T-helper 1 cell treated with Interleukin-12 subunit alpha and Interleukin-12 subunit beta and Interleukin-4 antibody, amounts not matched to agents 30 μg/mL and 1 μg/mL, for 36 hours (primary cell): ENCODE measurements at regions not wholly inside any gene's neighbourhood (a gene's known extent, or its start where the extent isn't known, plus 50 kb on each side); places are given as distances from the start of the nearest gene placed in this dataset.

Experiments used
- H3K27ac Mint-ChIP-seq: one replicate; pipeline ENCODE4 v1.8.0; 2021; ENCODE audit warnings: mild to moderate bottlenecking, mixed read lengths
- H3K27me3 Mint-ChIP-seq: one replicate; pipeline ENCODE4 v1.8.0; 2021; ENCODE audit warnings: low read depth, mixed read lengths
- H3K36me3 Mint-ChIP-seq: one replicate; pipeline ENCODE4 v1.8.0; 2021; ENCODE audit warnings: low read depth, mixed read lengths
- H3K4me1 Mint-ChIP-seq: one replicate; pipeline ENCODE4 v1.8.0; 2021; ENCODE audit warnings: low read depth, mixed read lengths
- H3K4me3 Mint-ChIP-seq: one replicate; pipeline ENCODE4 v1.8.0; 2021; ENCODE audit warnings: mild to moderate bottlenecking, moderate library complexity, mixed read lengths
- H3K9me3 Mint-ChIP-seq: one replicate; pipeline ENCODE4 v1.8.0; 2021; ENCODE audit warnings: mixed read lengths

GRCh38 chr11:104433751-104434150 lies 269.8 kb upstream of the PDGFD start:
- Mint-ChIP-seq H3K4me3 (no peak overlapping the region), H3K36me3 (no peaks in the 10 kb centered on the region), H3K4me1 (no peaks in the 10 kb centered on the region), H3K9me3 (no peaks in the 10 kb centered on the region), H3K27ac (no peak overlapping the region), H3K27me3 (no peaks in the 10 kb centered on the region)

DNA sequence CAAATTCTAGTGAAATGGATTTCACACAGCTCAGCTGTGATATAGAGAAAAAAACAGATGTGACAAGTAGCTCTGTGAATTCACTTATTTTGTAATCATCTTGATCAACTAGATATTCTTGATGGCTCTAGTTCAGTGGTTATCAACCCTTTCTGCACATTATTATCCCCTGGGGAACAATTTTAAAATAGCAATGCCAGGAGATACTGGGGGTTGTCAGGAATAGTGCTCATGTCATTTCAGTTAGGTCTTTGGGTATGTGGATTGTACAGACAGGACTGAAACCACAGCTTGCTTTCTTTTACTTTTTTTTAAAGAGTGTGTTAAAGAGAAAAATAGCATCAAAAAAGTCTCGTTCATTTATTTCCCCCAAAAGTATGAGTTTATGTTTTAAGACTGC lies 269.0 kb upstream of the PDGFD start:
- no peaks in the 10 kb centered on the region for H3K27me3 Mint-ChIP-seq
- no peak overlapping the region for H3K4me3 Mint-ChIP-seq
- no peaks in the 10 kb centered on the region for H3K4me1 Mint-ChIP-seq
- no peaks in the 10 kb centered on the region for H3K36me3 Mint-ChIP-seq
- no peaks in the 10 kb centered on the region for H3K9me3 Mint-ChIP-seq
- no peak overlapping the region for H3K27ac Mint-ChIP-seq

- Mint-ChIP-seq H3K36me3 (no peaks in the 10 kb centered on the region), H3K27me3 (no peaks in the 10 kb centered on the region), H3K4me3 (no peak overlapping the region), H3K4me1 (no peaks in the 10 kb centered on the region), H3K27ac (no peak overlapping the region), H3K9me3 (no peaks in the 10 kb centered on the region)
These were observed 268.6 kb upstream of the PDGFD start for GRCh38 chr11:104432526-104432925.

GRCh38 chr11:104422324-104422944 lies 258.5 kb upstream of the PDGFD start:
- Mint-ChIP-seq H3K4me1 (no peaks in the 10 kb centered on the region), H3K36me3 (no peaks in the 10 kb centered on the region), H3K9me3 (no peaks in the 10 kb centered on the region), H3K27me3 (no peaks in the 10 kb centered on the region), H3K4me3 (no peak overlapping the region), H3K27ac (no peak overlapping the region)

GRCh38 chr11:104410336-104410735 lies 246.4 kb upstream of the PDGFD start:
- Mint-ChIP-seq H3K4me3 (no peak overlapping the region), H3K4me1 (no peaks in the 10 kb centered on the region), H3K9me3 (no peaks in the 10 kb centered on the region), H3K27ac (no peak overlapping the region), H3K27me3 (no peaks in the 10 kb centered on the region), H3K36me3 (no peaks in the 10 kb centered on the region)

DNA sequence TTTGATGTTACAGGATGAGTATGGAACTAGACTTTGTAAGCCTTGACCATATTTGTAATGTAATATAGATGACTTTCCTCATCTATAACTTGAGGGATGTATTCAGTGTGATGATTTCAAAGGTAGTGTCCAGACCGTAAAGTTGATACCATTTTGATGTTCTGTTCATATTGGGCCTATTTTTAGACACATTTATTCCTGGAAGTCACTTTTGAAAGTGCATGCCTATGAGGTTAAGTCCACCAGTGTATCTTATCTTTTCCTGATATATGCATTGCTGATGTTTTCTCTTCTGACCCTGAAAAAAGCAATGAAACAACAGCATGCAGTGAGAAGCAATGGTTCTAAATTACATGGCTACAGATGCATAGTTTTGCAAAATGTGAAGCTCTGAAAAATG lies 244.7 kb upstream of the PDGFD start:
- no peaks in the 10 kb centered on the region for H3K4me1 Mint-ChIP-seq
- no peaks in the 10 kb centered on the region for H3K27me3 Mint-ChIP-seq
- H3K27ac Mint-ChIP-seq, result no peak overlapping the region
- no peak overlapping the region for H3K4me3 Mint-ChIP-seq
- no peaks in the 10 kb centered on the region for H3K9me3 Mint-ChIP-seq
- H3K36me3 Mint-ChIP-seq, result no peaks in the 10 kb centered on the region

GRCh38 chr11:104405277-104405676 lies 241.3 kb upstream of the PDGFD start:
- no peaks in the 10 kb centered on the region for H3K27me3 Mint-ChIP-seq
- no peaks in the 10 kb centered on the region for H3K9me3 Mint-ChIP-seq
- no peak overlapping the region for H3K4me3 Mint-ChIP-seq
- H3K27ac Mint-ChIP-seq, result no peak overlapping the region
- no peaks in the 10 kb centered on the region for H3K4me1 Mint-ChIP-seq
- no peaks in the 10 kb centered on the region for H3K36me3 Mint-ChIP-seq

DNA sequence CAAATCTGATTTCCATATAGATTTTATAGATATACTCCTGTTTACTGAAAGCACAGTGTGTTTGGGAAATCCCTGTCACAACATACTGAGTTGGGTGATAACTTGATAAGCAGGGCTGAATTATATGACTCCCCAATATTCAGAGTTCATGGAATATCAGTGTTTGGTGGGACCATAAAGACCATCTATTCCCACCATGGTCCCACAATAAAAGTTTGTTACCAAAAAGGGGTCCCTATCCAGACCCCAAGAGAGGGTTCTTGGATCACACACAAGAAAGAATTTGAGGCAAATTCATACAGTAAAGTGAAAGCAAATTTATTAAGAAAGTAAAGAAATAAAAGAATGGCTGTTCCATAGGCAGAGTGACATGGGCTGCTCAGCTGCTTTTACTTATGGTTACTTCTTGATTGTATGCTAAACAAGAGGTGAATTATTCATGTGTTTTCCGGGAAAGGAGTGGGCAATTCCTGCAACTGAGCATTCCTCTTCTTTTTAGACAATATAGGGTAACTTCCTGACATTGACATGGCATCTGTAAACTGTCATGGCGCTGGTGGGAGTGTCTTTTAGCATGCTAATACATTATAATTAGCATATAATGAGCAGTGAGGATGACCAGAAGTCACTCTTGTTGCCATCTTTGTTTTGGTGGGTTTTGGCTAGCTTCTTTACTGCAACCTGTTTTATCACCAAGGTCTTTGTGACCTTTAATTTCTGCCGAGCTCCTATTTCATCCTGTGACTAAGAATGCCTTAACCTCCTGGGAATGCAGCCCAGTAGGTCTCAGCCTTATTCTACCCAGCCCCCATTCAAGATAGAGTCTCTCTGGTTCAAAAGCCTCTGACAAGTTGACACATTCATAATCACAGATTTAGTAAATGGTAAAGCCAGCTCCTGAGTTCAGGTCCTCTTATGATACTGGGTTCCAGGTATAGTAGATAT lies 240.6 kb upstream of the PDGFD start:
- Mint-ChIP-seq H3K9me3 (no peaks in the 10 kb centered on the region), H3K4me3 (no peak overlapping the region), H3K27ac (no peak overlapping the region), H3K27me3 (no peaks in the 10 kb centered on the region), H3K36me3 (no peaks in the 10 kb centered on the region), H3K4me1 (no peaks in the 10 kb centered on the region)

DNA sequence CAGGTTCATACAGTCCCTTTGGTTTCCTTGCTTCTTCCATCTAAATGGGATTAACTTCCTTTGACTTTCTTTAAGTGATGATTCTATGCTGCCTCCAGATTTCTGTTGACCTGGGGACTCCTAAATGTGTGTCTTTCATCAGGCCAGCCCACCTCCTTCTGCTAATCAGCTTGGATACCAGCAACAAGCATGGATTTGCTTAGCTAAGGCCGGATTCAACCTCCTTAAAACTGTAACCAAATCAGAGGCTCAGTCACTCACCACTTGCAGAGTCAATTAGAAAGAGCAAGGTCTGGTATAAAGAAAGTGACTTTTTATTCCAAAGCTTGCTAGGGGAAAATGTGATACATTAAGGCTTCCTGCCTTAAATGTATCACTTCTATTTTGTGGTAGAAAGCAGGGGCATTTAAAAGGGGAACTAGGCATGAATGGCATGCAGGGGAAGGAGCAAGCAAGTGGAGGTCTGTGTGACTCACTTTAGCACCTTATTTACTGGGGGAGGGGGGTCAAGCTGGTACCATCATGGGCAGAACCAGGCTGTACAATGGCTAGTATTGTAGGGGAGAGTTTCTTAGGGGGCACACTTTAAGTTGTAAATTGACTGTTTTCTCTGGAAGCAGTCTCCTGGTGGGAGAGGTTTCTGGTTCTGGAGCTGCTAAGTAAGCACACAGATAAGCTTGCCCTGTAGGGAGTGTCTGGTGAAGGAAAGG lies 239.0 kb upstream of the PDGFD start:
- Mint-ChIP-seq H3K27ac (no peak overlapping the region), H3K36me3 (no peaks in the 10 kb centered on the region), H3K4me3 (no peak overlapping the region), H3K9me3 (no peaks in the 10 kb centered on the region), H3K4me1 (no peaks in the 10 kb centered on the region), H3K27me3 (no peaks in the 10 kb centered on the region)

- Mint-ChIP-seq H3K27ac (no peak overlapping the region), H3K9me3 (no peaks in the 10 kb centered on the region), H3K4me1 (no peaks in the 10 kb centered on the region), H3K27me3 (no peaks in the 10 kb centered on the region), H3K36me3 (no peaks in the 10 kb centered on the region), H3K4me3 (no peak overlapping the region)
These were observed 230.6 kb upstream of the PDGFD start for GRCh38 chr11:104394508-104394907.

- H3K27ac Mint-ChIP-seq, result no peak overlapping the region
- no peaks in the 10 kb centered on the region for H3K27me3 Mint-ChIP-seq
- no peak overlapping the region for H3K4me3 Mint-ChIP-seq
- no peaks in the 10 kb centered on the region for H3K9me3 Mint-ChIP-seq
- H3K4me1 Mint-ChIP-seq, result no peaks in the 10 kb centered on the region
- no peaks in the 10 kb centered on the region for H3K36me3 Mint-ChIP-seq
These were observed 226.7 kb upstream of the PDGFD start for GRCh38 chr11:104390651-104391050.

- Mint-ChIP-seq H3K27me3 (no peaks in the 10 kb centered on the region), H3K4me1 (no peaks in the 10 kb centered on the region), H3K4me3 (no peak overlapping the region), H3K9me3 (no peaks in the 10 kb centered on the region), H3K36me3 (no peaks in the 10 kb centered on the region), H3K27ac (no peak overlapping the region)
These were observed 221.9 kb upstream of the PDGFD start for GRCh38 chr11:104385884-104386283.

DNA sequence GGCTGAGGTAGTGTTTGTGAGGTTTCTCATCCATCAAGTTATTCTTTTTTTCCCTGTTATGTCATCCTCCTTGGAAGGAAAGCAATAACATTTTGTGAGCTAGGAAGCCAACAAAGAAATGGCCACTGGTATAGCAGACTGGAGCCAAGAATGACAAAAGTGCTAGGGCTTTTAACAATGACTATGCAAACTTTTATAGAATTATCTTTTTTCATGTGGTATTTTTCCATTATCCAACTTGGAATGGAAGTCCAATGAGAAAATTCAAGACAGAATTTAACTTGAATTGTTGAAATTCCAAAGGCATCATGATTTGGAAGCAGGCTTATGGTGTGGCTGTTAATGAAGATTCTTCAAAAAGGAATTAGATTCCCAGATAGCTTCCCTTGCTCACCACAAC lies 216.4 kb upstream of the PDGFD start:
- Mint-ChIP-seq H3K4me3 (no peak overlapping the region), H3K27ac (no peak overlapping the region), H3K4me1 (no peaks in the 10 kb centered on the region), H3K36me3 (no peaks in the 10 kb centered on the region), H3K27me3 (no peaks in the 10 kb centered on the region), H3K9me3 (no peaks in the 10 kb centered on the region)

- Mint-ChIP-seq H3K36me3 (no peaks in the 10 kb centered on the region), H3K4me3 (no peak overlapping the region), H3K27ac (no peak overlapping the region), H3K4me1 (no peaks in the 10 kb centered on the region), H3K27me3 (no peaks in the 10 kb centered on the region), H3K9me3 (no peaks in the 10 kb centered on the region)
These were observed 208.2 kb upstream of the PDGFD start for GRCh38 chr11:104372111-104372510.

DNA sequence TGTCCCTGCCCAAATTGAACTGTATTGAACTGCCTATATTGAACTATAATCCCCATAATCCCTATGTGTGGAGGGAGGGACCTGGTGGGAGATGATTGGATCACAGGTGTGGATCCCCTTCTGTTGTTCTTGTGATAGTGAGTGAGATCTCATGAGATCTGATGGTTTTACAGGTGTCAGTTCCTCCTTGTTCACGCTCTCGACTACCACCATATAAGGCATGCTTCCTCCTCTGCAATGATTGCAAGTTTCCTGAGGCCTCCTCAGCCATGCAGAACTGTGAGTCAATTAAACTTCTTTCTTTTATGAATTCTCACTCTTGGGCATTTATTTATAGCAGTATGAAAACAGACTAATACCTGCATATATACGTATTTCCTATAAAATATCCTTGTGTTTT lies 206.5 kb upstream of the PDGFD start:
- H3K4me3 Mint-ChIP-seq, result no peak overlapping the region
- no peaks in the 10 kb centered on the region for H3K4me1 Mint-ChIP-seq
- no peaks in the 10 kb centered on the region for H3K9me3 Mint-ChIP-seq
- no peak overlapping the region for H3K27ac Mint-ChIP-seq
- no peaks in the 10 kb centered on the region for H3K36me3 Mint-ChIP-seq
- no peaks in the 10 kb centered on the region for H3K27me3 Mint-ChIP-seq
